ENCODE measurements at regions not wholly inside any gene's neighbourhood (a gene's known extent, or its start where the extent isn't known, plus 50 kb on each side); places are given as distances from the start of the nearest gene placed in this dataset.

DNA sequence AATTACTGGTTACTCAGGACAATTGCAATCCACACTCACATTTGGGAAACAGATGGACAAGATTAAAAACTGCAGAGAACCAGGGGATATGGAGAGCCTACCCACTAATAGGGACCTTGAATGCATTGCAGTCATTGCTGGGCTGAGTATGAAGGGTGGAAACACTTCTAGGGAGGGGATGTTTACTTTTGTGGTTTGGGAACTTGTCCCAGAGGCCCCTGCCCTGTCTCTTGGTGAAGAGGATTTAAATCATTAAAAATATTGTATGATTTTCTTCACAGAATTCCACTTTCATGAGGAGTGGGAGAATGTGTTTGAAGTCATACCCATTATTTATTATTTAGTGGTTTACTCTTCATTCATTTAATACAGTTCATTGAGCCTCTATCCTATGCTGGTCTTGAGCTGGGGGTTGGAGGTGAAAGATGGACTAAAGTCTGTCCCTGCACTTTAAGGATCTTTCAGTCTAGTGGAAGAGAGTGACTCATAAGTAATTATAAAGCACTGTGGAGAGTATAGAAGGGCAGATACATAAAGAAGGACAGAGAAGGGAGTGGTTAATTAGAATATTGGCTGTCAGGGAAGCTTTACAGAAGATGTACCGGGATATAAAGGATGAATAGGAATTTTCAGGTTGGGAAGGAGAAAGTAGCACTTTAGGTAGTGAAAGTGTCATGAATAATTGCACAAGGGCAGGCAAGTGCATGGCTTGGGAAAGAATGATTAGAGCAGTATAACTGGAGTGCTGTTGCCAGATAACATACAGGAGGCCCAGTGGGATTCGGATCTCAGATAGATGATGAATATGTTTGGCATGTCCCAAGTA lies 313.4 kb downstream of the LPIN1 start:
- H3K9me3 ChIP-seq (ENCODE audit: control insufficient read depth in 2 of 2, low read length in 2 of 2), result no peaks in the 10 kb centered on the region
- H3K36me3 ChIP-seq (ENCODE audit: control insufficient read depth in 2 of 2, insufficient read depth in 2 of 2, low read length in 2 of 2), result no peaks in the 10 kb centered on the region
- no peak overlapping the region for H3K9ac ChIP-seq (ENCODE audit: low read length in 2 of 2)
- H3K4me1 ChIP-seq (ENCODE audit: control insufficient read depth, insufficient read depth, low read length), result peaks cover 6% of the 10 kb centered on the region
- H3K4me3 ChIP-seq (ENCODE audit: low read length in 2 of 2), result no peak overlapping the region
- no peak overlapping the region for H3K27ac ChIP-seq (ENCODE audit: low read length)
- H3K27me3 ChIP-seq (ENCODE audit: control insufficient read depth in 1 of 2, insufficient read depth in 2 of 2, low read length in 2 of 2), result no peaks in the 10 kb centered on the region

DNA sequence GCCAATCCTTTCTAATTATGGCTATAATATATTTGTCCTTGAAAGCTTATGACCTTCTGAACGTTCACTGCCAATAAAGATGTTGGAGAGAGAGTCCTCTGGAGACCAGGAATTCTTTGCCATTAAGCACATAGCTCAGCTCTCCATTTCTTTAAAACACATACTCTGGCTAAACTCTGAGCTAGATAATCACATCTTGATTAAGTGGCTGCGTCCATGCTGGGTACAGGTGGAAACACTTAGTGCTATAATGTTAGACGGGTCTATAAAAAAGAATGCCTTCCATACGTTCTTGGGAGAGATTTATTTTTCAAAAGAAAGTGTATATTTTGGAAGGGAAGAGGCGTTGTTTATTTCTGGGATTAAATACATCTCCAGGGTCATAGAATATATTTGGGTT lies 314.5 kb downstream of the LPIN1 start:
- no peaks in the 10 kb centered on the region for H3K27me3 ChIP-seq (ENCODE audit: control insufficient read depth in 1 of 2, insufficient read depth in 2 of 2, low read length in 2 of 2)
- H3K4me1 ChIP-seq (ENCODE audit: control insufficient read depth, insufficient read depth, low read length), result peaks cover 6% of the 10 kb centered on the region
- H3K27ac ChIP-seq (ENCODE audit: low read length), result no peak overlapping the region
- H3K9ac ChIP-seq (ENCODE audit: low read length in 2 of 2), result no peak overlapping the region
- no peaks in the 10 kb centered on the region for H3K36me3 ChIP-seq (ENCODE audit: control insufficient read depth in 2 of 2, insufficient read depth in 2 of 2, low read length in 2 of 2)
- H3K9me3 ChIP-seq (ENCODE audit: control insufficient read depth in 2 of 2, low read length in 2 of 2), result no peaks in the 10 kb centered on the region
- no peak overlapping the region for H3K4me3 ChIP-seq (ENCODE audit: low read length in 2 of 2)

DNA sequence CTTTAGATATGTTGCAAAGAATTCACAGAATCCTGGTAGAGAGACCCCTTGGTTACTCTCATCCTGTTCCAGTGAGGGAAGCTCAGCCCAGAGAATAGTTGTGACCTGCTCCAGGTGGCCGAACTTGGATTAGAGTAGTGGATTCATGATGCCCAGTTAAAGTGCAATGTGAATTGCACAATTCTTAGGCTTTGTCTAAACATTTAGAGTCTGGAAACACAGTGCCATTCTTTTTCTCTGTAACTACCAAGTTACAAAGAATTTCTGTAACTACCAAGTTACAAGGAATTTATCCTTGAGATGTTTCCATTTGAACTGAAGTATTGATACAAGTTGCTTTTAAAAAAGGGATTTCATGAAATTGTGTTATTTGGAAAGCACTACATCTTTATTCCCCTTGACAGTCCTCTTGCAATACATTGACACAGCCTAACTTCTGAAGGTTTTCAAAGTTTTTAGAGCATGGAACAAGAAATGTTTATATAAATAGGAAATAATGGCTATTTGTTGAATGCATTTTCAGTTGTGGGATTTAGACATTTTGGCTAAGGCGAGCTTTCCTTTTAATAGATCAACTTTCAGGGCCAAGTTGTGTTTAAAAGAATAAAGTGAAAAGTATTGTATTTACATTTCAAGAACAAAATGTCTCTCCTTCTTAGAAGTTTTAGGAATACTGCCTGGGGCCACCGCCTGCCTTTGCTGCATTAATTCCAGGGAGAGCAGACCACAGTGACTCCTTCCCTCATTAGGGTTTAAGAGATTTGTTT lies 315.0 kb downstream of the LPIN1 start:
- Histone ChIP-seq H3K9ac (ENCODE audit: low read length in 2 of 2) (no peak overlapping the region), H3K27me3 (ENCODE audit: control insufficient read depth in 1 of 2, insufficient read depth in 2 of 2, low read length in 2 of 2) (no peaks in the 10 kb centered on the region), H3K4me3 (ENCODE audit: low read length in 2 of 2) (no peak overlapping the region), H3K4me1 (ENCODE audit: control insufficient read depth, insufficient read depth, low read length) (peaks cover 6% of the 10 kb centered on the region), H3K27ac (ENCODE audit: low read length) (no peak overlapping the region), H3K36me3 (ENCODE audit: control insufficient read depth in 2 of 2, insufficient read depth in 2 of 2, low read length in 2 of 2) (no peaks in the 10 kb centered on the region), H3K9me3 (ENCODE audit: control insufficient read depth in 2 of 2, low read length in 2 of 2) (no peaks in the 10 kb centered on the region)

DNA sequence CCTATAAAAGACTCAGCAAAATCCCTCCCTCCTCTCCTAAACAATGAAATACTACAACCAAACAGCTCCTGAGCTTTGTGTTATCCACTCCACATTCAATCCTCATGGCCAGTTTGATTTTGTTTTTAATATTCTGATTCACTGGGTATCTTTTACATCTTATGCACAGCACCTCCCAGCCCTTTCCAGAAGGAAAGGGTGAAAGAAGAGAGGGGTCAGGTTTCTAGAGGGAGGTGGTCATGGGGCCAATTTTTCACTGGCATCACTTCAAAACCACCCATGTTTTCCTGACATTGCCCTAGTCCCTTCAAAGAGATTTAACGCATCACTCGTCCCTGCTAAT lies 315.6 kb downstream of the LPIN1 start:
- Histone ChIP-seq H3K9ac (ENCODE audit: low read length in 2 of 2) (no peak overlapping the region), H3K36me3 (ENCODE audit: control insufficient read depth in 2 of 2, insufficient read depth in 2 of 2, low read length in 2 of 2) (no peaks in the 10 kb centered on the region), H3K4me1 (ENCODE audit: control insufficient read depth, insufficient read depth, low read length) (peaks cover 6% of the 10 kb centered on the region), H3K9me3 (ENCODE audit: control insufficient read depth in 2 of 2, low read length in 2 of 2) (no peaks in the 10 kb centered on the region), H3K27me3 (ENCODE audit: control insufficient read depth in 1 of 2, insufficient read depth in 2 of 2, low read length in 2 of 2) (no peaks in the 10 kb centered on the region), H3K4me3 (ENCODE audit: low read length in 2 of 2) (no peak overlapping the region), H3K27ac (ENCODE audit: low read length) (no peak overlapping the region)

DNA sequence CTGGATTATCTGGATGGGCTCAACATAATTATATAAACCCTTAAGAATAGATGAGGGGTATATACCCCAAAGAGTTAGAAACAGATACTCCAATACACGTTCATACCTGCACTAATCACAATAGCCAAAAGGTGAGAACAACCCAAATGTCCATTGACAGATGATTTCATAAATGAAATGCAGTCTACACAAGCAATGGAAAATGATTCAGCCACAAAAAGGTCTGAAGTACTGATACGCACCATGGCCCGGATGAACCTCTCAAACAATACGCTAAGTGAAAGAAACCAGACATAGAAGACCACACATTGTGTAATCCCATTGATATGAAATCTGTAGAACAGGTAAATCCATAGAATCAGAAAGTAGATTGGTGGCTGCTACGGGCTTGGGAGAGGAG lies 316.8 kb downstream of the LPIN1 start:
- H3K4me1 ChIP-seq (ENCODE audit: control insufficient read depth, insufficient read depth, low read length), result peaks cover 6% of the 10 kb centered on the region
- H3K27ac ChIP-seq (ENCODE audit: low read length), result no peak overlapping the region
- no peak overlapping the region for H3K4me3 ChIP-seq (ENCODE audit: low read length in 2 of 2)
- H3K27me3 ChIP-seq (ENCODE audit: control insufficient read depth in 1 of 2, insufficient read depth in 2 of 2, low read length in 2 of 2), result no peaks in the 10 kb centered on the region
- H3K9me3 ChIP-seq (ENCODE audit: control insufficient read depth in 2 of 2, low read length in 2 of 2), result no peaks in the 10 kb centered on the region
- H3K9ac ChIP-seq (ENCODE audit: low read length in 2 of 2), result no peak overlapping the region
- no peaks in the 10 kb centered on the region for H3K36me3 ChIP-seq (ENCODE audit: control insufficient read depth in 2 of 2, insufficient read depth in 2 of 2, low read length in 2 of 2)

DNA sequence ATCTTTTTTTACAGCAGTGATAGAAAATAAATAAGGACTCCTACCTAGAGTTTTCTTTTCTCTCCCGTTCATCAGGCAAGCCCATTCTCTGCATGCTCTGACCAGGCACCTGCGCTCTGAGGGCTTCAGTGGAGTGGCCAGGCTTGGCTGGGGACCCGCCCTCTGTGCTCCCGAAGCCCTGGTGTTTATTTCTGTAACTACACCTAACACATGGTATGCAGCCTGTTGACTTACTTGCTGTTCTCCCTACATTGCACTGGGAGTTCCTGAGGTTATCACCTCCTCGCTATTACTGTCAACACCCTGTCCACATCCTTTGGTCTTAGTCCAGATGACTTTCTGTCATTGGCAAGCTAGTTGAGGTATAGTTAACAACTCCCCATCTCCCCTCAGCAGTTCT lies 317.7 kb downstream of the LPIN1 start:
- Histone ChIP-seq H3K9ac (ENCODE audit: low read length in 2 of 2) (no peak overlapping the region), H3K4me3 (ENCODE audit: low read length in 2 of 2) (no peak overlapping the region)

DNA sequence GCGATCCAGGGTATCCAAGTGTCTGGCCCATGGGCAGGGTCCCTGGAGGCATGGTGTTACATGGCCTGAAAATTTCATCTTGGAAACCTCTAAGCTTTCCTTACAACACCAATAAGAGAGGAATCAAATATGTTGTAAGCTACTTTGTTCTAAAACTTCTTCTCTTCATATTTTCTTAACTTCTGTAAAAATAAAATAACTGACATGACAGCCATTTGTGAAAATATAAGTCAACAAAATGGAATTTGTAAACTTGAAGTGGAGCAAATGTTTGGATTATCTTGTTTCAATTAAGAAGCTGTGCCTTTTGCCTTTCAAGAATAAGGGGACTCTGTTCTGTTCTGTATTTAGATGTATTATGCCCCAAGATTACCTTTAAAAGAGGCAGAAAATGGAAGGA lies 319.7 kb downstream of the LPIN1 start:
- Histone ChIP-seq H3K27me3 (ENCODE audit: control insufficient read depth in 1 of 2, insufficient read depth in 2 of 2, low read length in 2 of 2) (no peaks in the 10 kb centered on the region), H3K27ac (ENCODE audit: low read length) (no peak overlapping the region), H3K9me3 (ENCODE audit: control insufficient read depth in 2 of 2, low read length in 2 of 2) (no peaks in the 10 kb centered on the region), H3K4me1 (ENCODE audit: control insufficient read depth, insufficient read depth, low read length) (peaks cover 6% of the 10 kb centered on the region), H3K9ac (ENCODE audit: low read length in 2 of 2) (no peak overlapping the region), H3K4me3 (ENCODE audit: low read length in 2 of 2) (no peak overlapping the region), H3K36me3 (ENCODE audit: control insufficient read depth in 2 of 2, insufficient read depth in 2 of 2, low read length in 2 of 2) (no peaks in the 10 kb centered on the region)

More for the DNA sequence above, 317.7 kb downstream of the LPIN1 start:
- H3K27ac ChIP-seq (ENCODE audit: low read length), result no peak overlapping the region
- H3K9me3 ChIP-seq (ENCODE audit: control insufficient read depth in 2 of 2, low read length in 2 of 2), result no peaks in the 10 kb centered on the region
- no peaks in the 10 kb centered on the region for H3K36me3 ChIP-seq (ENCODE audit: control insufficient read depth in 2 of 2, insufficient read depth in 2 of 2, low read length in 2 of 2)
- H3K4me1 ChIP-seq (ENCODE audit: control insufficient read depth, insufficient read depth, low read length), result peaks cover 6% of the 10 kb centered on the region
- H3K27me3 ChIP-seq (ENCODE audit: control insufficient read depth in 1 of 2, insufficient read depth in 2 of 2, low read length in 2 of 2), result no peaks in the 10 kb centered on the region

DNA sequence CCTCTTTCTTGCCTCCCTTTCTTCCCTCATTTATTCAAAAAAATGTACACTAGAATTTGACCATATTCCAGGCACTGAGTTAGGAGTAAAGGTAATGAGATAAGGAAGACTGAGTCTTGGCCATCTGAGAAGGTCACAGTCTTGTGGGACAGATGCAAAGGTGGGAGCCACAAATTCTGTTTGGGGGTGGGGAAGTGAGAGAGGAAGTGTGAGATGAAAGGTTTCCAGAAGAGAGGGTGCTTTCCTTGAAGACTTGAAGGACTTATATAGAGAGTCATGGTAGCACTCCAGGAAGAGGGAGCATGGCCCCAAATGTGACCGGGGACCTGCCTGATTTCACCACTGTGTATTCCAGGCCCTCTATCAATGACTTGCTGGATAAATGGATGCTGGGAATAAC lies 320.6 kb downstream of the LPIN1 start:
- H3K36me3 ChIP-seq (ENCODE audit: control insufficient read depth in 2 of 2, insufficient read depth in 2 of 2, low read length in 2 of 2), result no peaks in the 10 kb centered on the region
- peaks cover 5% of the 10 kb centered on the region for H3K4me1 ChIP-seq (ENCODE audit: control insufficient read depth, insufficient read depth, low read length)
- no peaks in the 10 kb centered on the region for H3K9me3 ChIP-seq (ENCODE audit: control insufficient read depth in 2 of 2, low read length in 2 of 2)
- H3K4me3 ChIP-seq (ENCODE audit: low read length in 2 of 2), result no peak overlapping the region
- no peak overlapping the region for H3K27ac ChIP-seq (ENCODE audit: low read length)
- no peaks in the 10 kb centered on the region for H3K27me3 ChIP-seq (ENCODE audit: control insufficient read depth in 1 of 2, insufficient read depth in 2 of 2, low read length in 2 of 2)
- H3K9ac ChIP-seq (ENCODE audit: low read length in 2 of 2), result no peak overlapping the region

DNA sequence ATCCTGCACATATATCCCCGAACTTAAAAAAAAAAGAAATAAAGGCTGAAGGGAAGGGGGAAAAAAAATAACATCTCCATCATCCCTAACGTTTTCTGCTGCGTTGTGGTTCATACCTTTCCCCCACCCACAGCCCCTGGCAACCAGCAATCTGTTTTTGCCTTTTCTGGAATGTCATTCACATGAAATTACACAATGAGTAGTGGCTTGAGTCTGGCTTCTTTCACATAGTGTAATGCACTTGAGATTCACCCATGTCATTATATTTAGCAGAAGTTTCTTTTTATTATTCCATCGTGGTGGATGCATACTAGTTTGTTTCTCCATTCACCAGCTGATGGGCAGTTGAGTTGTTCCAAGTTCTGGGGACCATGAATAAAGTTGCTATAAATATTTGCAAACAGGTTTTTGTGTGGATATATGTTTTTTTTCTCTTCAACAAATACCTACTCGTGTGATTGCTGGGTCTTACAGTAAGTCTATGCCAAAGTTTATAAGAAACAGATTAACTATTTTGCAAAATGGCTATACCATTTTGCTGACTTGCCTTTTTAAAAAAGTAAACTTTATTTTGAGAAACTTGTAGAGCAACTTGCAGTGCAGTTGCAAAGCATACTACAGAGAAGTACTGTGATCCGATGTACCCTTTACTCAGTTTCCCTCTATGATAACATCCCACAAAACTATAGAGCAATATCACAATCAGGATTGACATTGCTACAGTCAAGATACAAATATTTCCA lies 322.5 kb downstream of the LPIN1 start:
- Histone ChIP-seq H3K36me3 (ENCODE audit: control insufficient read depth in 2 of 2, insufficient read depth in 2 of 2, low read length in 2 of 2) (no peaks in the 10 kb centered on the region), H3K27ac (ENCODE audit: low read length) (no peak overlapping the region), H3K9me3 (ENCODE audit: control insufficient read depth in 2 of 2, low read length in 2 of 2) (no peaks in the 10 kb centered on the region), H3K4me1 (ENCODE audit: control insufficient read depth, insufficient read depth, low read length) (no peaks in the 10 kb centered on the region), H3K4me3 (ENCODE audit: low read length in 2 of 2) (no peak overlapping the region), H3K27me3 (ENCODE audit: control insufficient read depth in 1 of 2, insufficient read depth in 2 of 2, low read length in 2 of 2) (no peaks in the 10 kb centered on the region), H3K9ac (ENCODE audit: low read length in 2 of 2) (no peak overlapping the region)

DNA sequence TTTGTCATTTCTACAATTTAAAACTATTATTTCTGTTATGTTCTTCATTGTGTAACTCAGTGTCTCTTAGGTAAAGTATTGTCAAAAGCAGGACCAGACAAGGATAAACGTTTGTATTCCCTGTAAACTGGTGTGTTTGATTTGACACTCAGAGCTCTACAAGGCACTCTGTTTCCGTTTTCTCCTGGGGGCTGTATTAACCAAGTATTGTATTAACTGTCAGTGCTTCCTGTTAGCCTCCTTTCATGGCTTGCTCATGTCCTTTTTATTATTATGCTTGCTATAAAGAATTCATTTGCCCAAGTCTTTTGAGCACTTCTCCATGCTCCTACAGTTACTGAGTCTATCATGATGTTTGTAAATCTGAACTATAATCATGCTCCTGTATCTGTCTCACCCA lies 323.7 kb downstream of the LPIN1 start:
- no peak overlapping the region for H3K27ac ChIP-seq (ENCODE audit: low read length)
- H3K4me3 ChIP-seq (ENCODE audit: low read length in 2 of 2), result no peak overlapping the region
- no peaks in the 10 kb centered on the region for H3K4me1 ChIP-seq (ENCODE audit: control insufficient read depth, insufficient read depth, low read length)
- H3K27me3 ChIP-seq (ENCODE audit: control insufficient read depth in 1 of 2, insufficient read depth in 2 of 2, low read length in 2 of 2), result no peaks in the 10 kb centered on the region
- H3K9ac ChIP-seq (ENCODE audit: low read length in 2 of 2), result no peak overlapping the region
- no peaks in the 10 kb centered on the region for H3K36me3 ChIP-seq (ENCODE audit: control insufficient read depth in 2 of 2, insufficient read depth in 2 of 2, low read length in 2 of 2)
- H3K9me3 ChIP-seq (ENCODE audit: control insufficient read depth in 2 of 2, low read length in 2 of 2), result no peaks in the 10 kb centered on the region

All from stomach smooth muscle (tissue), 2 donors.